IMR-90 (cell line): ENCODE measurements at regions not wholly inside any gene's neighbourhood (a gene's known extent, or its start where the extent isn't known, plus 50 kb on each side); places are given as distances from the start of the nearest gene placed in this dataset.

Experiments used
- ATAC-seq: fragments of 200-7000 bp; cut with Tn5 transposase; 2 replicates; pipeline ENCODE4 v1.9.1; 2020; ENCODE audit warnings: low read depth, mild to moderate bottlenecking, moderate library complexity
- BruUV-seq: library from RNA; stranded (reverse); fragments of 400-500 nt; replicated peaks from 2 replicates; lab custom pipeline; 2021; lab: Mats Ljungman, UMichigan
- CTCF ChIA-PET: fragments of 300-600 bp; formaldehyde crosslinking; extraction: SDS; loops from one replicate; lab custom pipeline; 2021; ENCODE audit warnings: antibody characterized with exemption; lab: Yijun Ruan, JAX
- POLR2A ChIA-PET: fragments of 300-600 bp; sonication (Branson Sonifier 250); formaldehyde crosslinking; loops from one replicate; lab custom pipeline; 2022; ENCODE audit warnings: antibody characterized with exemption; ENCODE audit not compliant: unreplicated experiment; lab: Charles Lee
- DNase-seq: peaks from one replicate; pipeline ENCODE4 v3.0.0; 2013
- H2AFZ ChIP-seq: replicated peaks from 2 replicates; pipeline ENCODE3; 2013; ENCODE audit warnings: low read length, mild to moderate bottlenecking; ENCODE audit not compliant: poor library complexity
- H2AK5ac ChIP-seq: 2 replicates; pipeline ENCODE4 v1.6.1; 2013; ENCODE audit warnings: low read depth, low read length, inconsistent platforms
- H2AK9ac ChIP-seq: replicated peaks from 2 replicates; pipeline ENCODE3; 2013; ENCODE audit warnings: mild to moderate bottlenecking, low read depth, low read length, moderate library complexity; ENCODE audit not compliant: poor library complexity
- H2BK120ac ChIP-seq: 2 replicates; pipeline ENCODE4 v1.6.1; 2013; ENCODE audit warnings: low read depth, low read length, inconsistent platforms
- H2BK15ac ChIP-seq: 3 replicates; pipeline ENCODE4 v1.6.1; 2013; ENCODE audit warnings: low read depth, low read length, inconsistent platforms
- H2BK20ac ChIP-seq: 2 replicates; pipeline ENCODE4 v1.6.1; 2013; ENCODE audit warnings: low read depth, mild to moderate bottlenecking, inconsistent platforms, low read length, moderate library complexity
- H2BK5ac ChIP-seq: 2 replicates; pipeline ENCODE4 v1.6.1; 2013; ENCODE audit warnings: mild to moderate bottlenecking, low read depth, low read length, inconsistent platforms; ENCODE audit not compliant: poor library complexity, severe bottlenecking
- H3K14ac ChIP-seq: replicated peaks from 2 replicates; pipeline ENCODE4 v1.6.1; 2013; ENCODE audit warnings: low read depth, low read length, inconsistent platforms
- H3K18ac ChIP-seq: 2 replicates; pipeline ENCODE4 v1.6.1; 2013; ENCODE audit warnings: low read depth, low read length, control low read depth
- H3K23ac ChIP-seq: 2 replicates; pipeline ENCODE4 v1.6.1; 2013; ENCODE audit warnings: low read depth, low read length, inconsistent platforms
- H3K27ac ChIP-seq: 2 replicates; pipeline ENCODE4 v1.5.1; 2013; ENCODE audit warnings: mild to moderate bottlenecking, control low read depth, low read length; ENCODE audit not compliant: insufficient read depth
- H3K27me3 ChIP-seq: 2 replicates; pipeline ENCODE4 v1.6.1; 2013; ENCODE audit warnings: low read length; ENCODE audit not compliant: control insufficient read depth, insufficient read depth
- H3K36me3 ChIP-seq: 2 replicates; pipeline ENCODE4 v1.6.1; 2013; ENCODE audit warnings: low read length, mixed read lengths; ENCODE audit not compliant: control insufficient read depth, insufficient read depth
- H3K4ac ChIP-seq: 2 replicates; pipeline ENCODE4 v1.6.1; 2013; ENCODE audit warnings: low read depth, low read length, inconsistent platforms
- H3K4me1 ChIP-seq: 2 replicates; pipeline ENCODE4 v1.6.1; 2013; ENCODE audit warnings: low read length, mixed read lengths; ENCODE audit not compliant: control insufficient read depth, insufficient read depth
- H3K4me2 ChIP-seq: 2 replicates; pipeline ENCODE4 v1.6.1; 2013; ENCODE audit warnings: low read depth, mild to moderate bottlenecking, control low read depth, low read length, moderate library complexity
- H3K4me3 ChIP-seq: 2 replicates; pipeline ENCODE4 v1.5.1; 2013; ENCODE audit warnings: low read depth, mild to moderate bottlenecking, control low read depth, low read length, moderate library complexity; ENCODE audit not compliant: insufficient read depth
- H3K56ac ChIP-seq: 2 replicates; pipeline ENCODE4 v1.6.1; 2013; ENCODE audit warnings: low read length, inconsistent platforms; ENCODE audit not compliant: insufficient read depth; ENCODE audit errors: extremely low read depth
- H3K79me1 ChIP-seq, 2 experiments: 2 replicates each; pipeline ENCODE4 v1.6.1; 2013; ENCODE audit warnings: low read length in 2 of 2, inconsistent platforms in 1 of 2, low read depth in 1 of 2
- H3K9ac ChIP-seq: 2 replicates; pipeline ENCODE4 v1.6.1; 2013; ENCODE audit warnings: low read depth, low read length, control low read depth
- H3K9me1 ChIP-seq: 2 replicates; pipeline ENCODE4 v1.6.1; 2013; ENCODE audit warnings: low read length, inconsistent platforms; ENCODE audit not compliant: insufficient read depth
- H3K9me3 ChIP-seq: 2 replicates; pipeline ENCODE4 v1.6.1; 2013; ENCODE audit warnings: low read length; ENCODE audit not compliant: control insufficient read depth, insufficient read depth
- H4K20me1 ChIP-seq: 2 replicates; pipeline ENCODE4 v1.6.1; 2013; ENCODE audit warnings: low read length, inconsistent platforms; ENCODE audit not compliant: insufficient read depth
- H4K5ac ChIP-seq: 2 replicates; pipeline ENCODE4 v1.6.1; 2013; ENCODE audit warnings: mild to moderate bottlenecking, low read depth, low read length, control low read depth
- H4K8ac ChIP-seq, 2 experiments: 2 replicates each; pipeline ENCODE4 v1.6.1; 2013; ENCODE audit warnings: low read depth in 2 of 2, low read length in 2 of 2, control low read depth in 1 of 2, inconsistent platforms in 1 of 2
- H4K91ac ChIP-seq: 2 replicates; pipeline ENCODE4 v1.6.1; 2013; ENCODE audit warnings: low read depth, low read length, inconsistent platforms; ENCODE audit not compliant: insufficient read depth
- BHLHE40 ChIP-seq: fragments of 150-350 bp; IDR thresholded peaks from 2 replicates; pipeline ENCODE4 v1.6.1; 2016; ENCODE audit warnings: mild to moderate bottlenecking, low read depth, low read length
- CEBPB ChIP-seq: IDR thresholded peaks from 2 replicates; pipeline ENCODE4 v1.6.1; 2012; ENCODE audit warnings: low read depth, low read length, improper control_type of control experiment
- FOS ChIP-seq: fragments of 150-350 bp; IDR thresholded peaks from 2 replicates; pipeline ENCODE4 v1.6.1; 2016; ENCODE audit warnings: low read depth, low read length
- MAFK ChIP-seq: IDR thresholded peaks from 2 replicates; pipeline ENCODE4 v1.6.1; 2012; ENCODE audit warnings: low read depth, low read length, improper control_type of control experiment
- MAZ ChIP-seq: IDR thresholded peaks from 2 replicates; pipeline ENCODE4 v1.6.1; 2012; ENCODE audit warnings: low read depth, mild to moderate bottlenecking, low read length, improper control_type of control experiment, moderate library complexity, borderline replicate concordance
- NFE2L2 ChIP-seq: fragments of 150-350 bp; IDR thresholded peaks from 2 replicates; pipeline ENCODE4 v1.6.1; 2016; ENCODE audit warnings: low read depth, mild to moderate bottlenecking, low read length
- RAD21 ChIP-seq: IDR thresholded peaks from 2 replicates; pipeline ENCODE4 v1.6.1; 2012; ENCODE audit warnings: low read length, improper control_type of control experiment
- RCOR1 ChIP-seq: IDR thresholded peaks from 2 replicates; pipeline ENCODE4 v1.6.1; 2012; ENCODE audit warnings: mild to moderate bottlenecking, low read length, improper control_type of control experiment; ENCODE audit not compliant: insufficient replicate concordance
- RFX5 ChIP-seq: IDR thresholded peaks from 2 replicates; pipeline ENCODE4 v1.8.0; 2012; ENCODE audit warnings: low read depth, mild to moderate bottlenecking, low read length, moderate library complexity
- USF2 ChIP-seq: fragments of 150-350 bp; IDR thresholded peaks from 2 replicates; pipeline ENCODE4 v1.6.1; 2017; ENCODE audit warnings: mild to moderate bottlenecking, antibody characterized with exemption, low read length, low read depth
- WGBS, 2 experiments: methylation state at CpG; one replicate each; pipeline versions ENCODE4 v1.1.5 to v1.1.7; 2013; ENCODE audit warnings: missing lambda C conversion rate in 2 of 2; ENCODE audit not compliant: insufficient read length in 1 of 2; ENCODE audit errors: extremely low coverage in 2 of 2; 5-methylcytosine and 5-hydroxymethylcytosine counted together
- dilution Hi-C: fragments of 300-500 bp; cut with HindIII; formaldehyde crosslinking; loops from one replicate; pipeline ENCODE4 v1.14.3; 2018; ENCODE audit warnings: low sequenced_read_pairs; ENCODE audit not compliant: unreplicated experiment
- in situ Hi-C: fragments of 300-500 bp; cut with MboI; formaldehyde crosslinking; loops from 3 replicates; pipeline ENCODE4 v1.14.3; 2019; ENCODE audit warnings: low sequenced_read_pairs, inconsistent platforms, mixed read lengths
- intact Hi-C: fragments of 100-400 bp; cut with micrococcal nuclease; formaldehyde crosslinking; loops from 2 replicates; pipeline ENCODE4 v1.10.0; 2022
- TF ChIP-seq, protein P1 (sequence below): conservative IDR thresholded peaks from 2 replicates; pipeline ENCODE4 v1.5.1; 2012; ENCODE audit warnings: mild to moderate bottlenecking, low read depth, low read length, improper control_type of control experiment

DNA sequence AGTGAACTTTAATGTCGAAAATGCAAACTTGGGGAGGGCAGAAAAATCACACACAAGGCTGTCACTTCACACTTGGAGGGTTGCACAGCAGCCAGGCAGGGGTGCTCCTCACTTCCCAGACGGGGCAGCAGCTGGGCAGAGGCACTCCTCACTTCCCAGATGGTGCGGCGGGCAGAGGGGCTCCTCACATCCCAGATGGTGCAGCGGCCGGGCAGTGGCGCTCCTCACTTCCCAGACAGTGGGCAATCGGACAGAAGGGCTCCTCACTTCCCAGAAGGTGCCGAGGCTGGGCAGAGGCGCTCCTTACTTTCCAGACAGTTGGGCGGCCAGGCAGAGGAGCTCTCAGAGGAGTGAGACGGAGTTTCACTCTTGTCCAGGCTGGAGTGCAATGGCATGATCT, 90.6 kb downstream of the HMGB3 start:
- no peaks in the 10 kb centered on the region for H3K36me3 ChIP-seq
- BruUV-seq, result no TSS peak
- H3K4me3 ChIP-seq, result no peak overlapping the region
- H3K4me1 ChIP-seq, result no peaks in the 10 kb centered on the region
- H3K27ac ChIP-seq, result no peak overlapping the region
- H4K20me1 ChIP-seq, result no peaks in the 10 kb centered on the region
- no peaks in the 10 kb centered on the region for H3K79me1 ChIP-seq
- CTCF ChIA-PET, result no interaction called here
- DNase-seq, result no peak
- H2BK15ac ChIP-seq, result no peak overlapping the region
- H3K4ac ChIP-seq, result no peak overlapping the region
- POLR2A ChIA-PET, result no interaction called here
- no peak overlapping the region for H3K23ac ChIP-seq
- in situ Hi-C loops, result no loop called here
- intact Hi-C loops, result no loop called here
- dilution Hi-C loops, result no loop called here
- H4K91ac ChIP-seq, result no peak overlapping the region
- no peak overlapping the region for H4K5ac ChIP-seq
- H2BK5ac ChIP-seq, result no peak overlapping the region
- no peak overlapping the region for H2AK5ac ChIP-seq
- no peak overlapping the region for H3K9ac ChIP-seq
- ATAC-seq, result no peak
- WGBS, 2 experiments, result no CpG with 5 or more reads among the region's 12 CpGs
- H2AFZ ChIP-seq, result no peak overlapping the region
- no peak for TF ChIP-seq USF2
- TF ChIP-seq MAZ, result no peak
- TF ChIP-seq RFX5, result no peak
- TF ChIP-seq RAD21, result no peak
- no peak for TF ChIP-seq NFE2L2
- no peak for TF ChIP-seq MAFK
- TF ChIP-seq BHLHE40, result no peak
- TF ChIP-seq, protein P1, sequence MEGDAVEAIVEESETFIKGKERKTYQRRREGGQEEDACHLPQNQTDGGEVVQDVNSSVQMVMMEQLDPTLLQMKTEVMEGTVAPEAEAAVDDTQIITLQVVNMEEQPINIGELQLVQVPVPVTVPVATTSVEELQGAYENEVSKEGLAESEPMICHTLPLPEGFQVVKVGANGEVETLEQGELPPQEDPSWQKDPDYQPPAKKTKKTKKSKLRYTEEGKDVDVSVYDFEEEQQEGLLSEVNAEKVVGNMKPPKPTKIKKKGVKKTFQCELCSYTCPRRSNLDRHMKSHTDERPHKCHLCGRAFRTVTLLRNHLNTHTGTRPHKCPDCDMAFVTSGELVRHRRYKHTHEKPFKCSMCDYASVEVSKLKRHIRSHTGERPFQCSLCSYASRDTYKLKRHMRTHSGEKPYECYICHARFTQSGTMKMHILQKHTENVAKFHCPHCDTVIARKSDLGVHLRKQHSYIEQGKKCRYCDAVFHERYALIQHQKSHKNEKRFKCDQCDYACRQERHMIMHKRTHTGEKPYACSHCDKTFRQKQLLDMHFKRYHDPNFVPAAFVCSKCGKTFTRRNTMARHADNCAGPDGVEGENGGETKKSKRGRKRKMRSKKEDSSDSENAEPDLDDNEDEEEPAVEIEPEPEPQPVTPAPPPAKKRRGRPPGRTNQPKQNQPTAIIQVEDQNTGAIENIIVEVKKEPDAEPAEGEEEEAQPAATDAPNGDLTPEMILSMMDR, result no peak
- TF ChIP-seq FOS, result no peak
- no peak for TF ChIP-seq CEBPB
- TF ChIP-seq RCOR1, result no peak
- no peak overlapping the region for H3K14ac ChIP-seq
- no peak overlapping the region for H3K56ac ChIP-seq
- H3K9me3 ChIP-seq, result no peaks in the 10 kb centered on the region
- no peak overlapping the region for H4K8ac ChIP-seq
- H2AK9ac ChIP-seq, result no peak overlapping the region
- no peak overlapping the region for H3K18ac ChIP-seq
- H2BK20ac ChIP-seq, result no peak overlapping the region
- no peak overlapping the region for H3K4me2 ChIP-seq
- H3K27me3 ChIP-seq, result no peaks in the 10 kb centered on the region
- H2BK120ac ChIP-seq, result no peak overlapping the region
- no peaks in the 10 kb centered on the region for H3K9me1 ChIP-seq
